DMS79 (cell line): ENCODE measurements at regions not wholly inside any gene's neighbourhood (a gene's known extent, or its start where the extent isn't known, plus 50 kb on each side); places are given as distances from the start of the nearest gene placed in this dataset.
"Not testable (repeated sequence)": the region's sequence is repeated elsewhere in the genome, so short reads cannot be mapped to it uniquely, and the experiment has no call there.

Experiments used
- DNase-seq: peaks from one replicate; lab custom pipeline; 2025; lab: John Stamatoyannopoulos, UW

- DNase-seq = no peak
Observed at GRCh38 chr1:182159443-182159842, 97.9 kb upstream of the ZNF648 start.

GRCh38 chr1:182157187-182157586 lies 95.7 kb upstream of the ZNF648 start:
- no peak for DNase-seq

- not testable (repeated sequence) for DNase-seq
Observed at GRCh38 chr1:182154425-182154824, 92.9 kb upstream of the ZNF648 start.

GRCh38 chr1:182149411-182149965 lies 88.0 kb upstream of the ZNF648 start:
- peak; percentile 16 for DNase-seq

- no peak for DNase-seq
Observed at GRCh38 chr1:182147951-182148350, 86.4 kb upstream of the ZNF648 start.

- no peak for DNase-seq
Observed at GRCh38 chr1:182147136-182147820, 85.8 kb upstream of the ZNF648 start.

- DNase-seq = no peak
Observed at GRCh38 chr1:182146286-182146685, 84.8 kb upstream of the ZNF648 start.

GRCh38 chr1:182145441-182145840 lies 83.9 kb upstream of the ZNF648 start:
- DNase-seq = no peak

- no peak for DNase-seq
Observed at GRCh38 chr1:182144646-182145030, 83.1 kb upstream of the ZNF648 start.

- DNase-seq = no peak
Observed at GRCh38 chr1:182143825-182144645, 82.5 kb upstream of the ZNF648 start.

- peak; percentile 69 for DNase-seq
Observed at GRCh38 chr1:182143154-182143657, 81.7 kb upstream of the ZNF648 start.

GRCh38 chr1:182142621-182143020 lies 81.1 kb upstream of the ZNF648 start:
- no peak for DNase-seq

- DNase-seq = no peak
Observed at GRCh38 chr1:182141040-182141439, 79.5 kb upstream of the ZNF648 start.

GRCh38 chr1:182139496-182139895 lies 78.0 kb upstream of the ZNF648 start:
- DNase-seq = no peak

- DNase-seq = no peak
Observed at GRCh38 chr1:182137546-182137945, 76.0 kb upstream of the ZNF648 start.

GRCh38 chr1:182135946-182136345 lies 74.4 kb upstream of the ZNF648 start:
- DNase-seq = no peak

GRCh38 chr1:182134257-182134656 lies 72.7 kb upstream of the ZNF648 start:
- no peak for DNase-seq

- no peak for DNase-seq
Observed at GRCh38 chr1:182133181-182133580, 71.7 kb upstream of the ZNF648 start.

GRCh38 chr1:182129398-182129797 lies 67.9 kb upstream of the ZNF648 start:
- DNase-seq = no peak

- DNase-seq = no peak
Observed at GRCh38 chr1:182128502-182128901, 67.0 kb upstream of the ZNF648 start.

- DNase-seq = no peak
Observed at GRCh38 chr1:182127656-182128055, 66.1 kb upstream of the ZNF648 start.

- DNase-seq = no peak
Observed at GRCh38 chr1:182126272-182126800, 64.8 kb upstream of the ZNF648 start.

GRCh38 chr1:182122913-182123260 lies 61.4 kb upstream of the ZNF648 start:
- no peak for DNase-seq
